Tibial nerve (tissue), 4 donors: ENCODE measurements at regions not wholly inside any gene's neighbourhood (a gene's known extent, or its start where the extent isn't known, plus 50 kb on each side); places are given as distances from the start of the nearest gene placed in this dataset.

Experiments
- CTCF ChIP-seq, 5 experiments: fragments of 200-600 bp in 3 of 5; fragments of 450-650 bp in 2 of 5; sonication (generic) in 3 of 5; IDR thresholded peaks; one replicate each; pipeline ENCODE4 v1.5.1; 2016 to 2019; ENCODE audit warnings: antibody characterized with exemption in 5 of 5, mild to moderate bottlenecking in 3 of 5, moderate library complexity in 2 of 5
- EP300 ChIP-seq, 2 donors: sonication (generic); formaldehyde crosslinking; IDR thresholded peaks; one replicate each; pipeline ENCODE4 v1.6.1; 2017; ENCODE audit warnings: antibody characterized with exemption in 2 of 2, mild to moderate bottlenecking in 1 of 2
- POLR2A ChIP-seq, 2 donors: fragments of 450-650 bp; IDR thresholded peaks; one replicate each; pipeline ENCODE4 v1.6.1; 2017; ENCODE audit warnings: antibody characterized with exemption in 2 of 2, mild to moderate bottlenecking in 2 of 2, moderate library complexity in 2 of 2

DNA sequence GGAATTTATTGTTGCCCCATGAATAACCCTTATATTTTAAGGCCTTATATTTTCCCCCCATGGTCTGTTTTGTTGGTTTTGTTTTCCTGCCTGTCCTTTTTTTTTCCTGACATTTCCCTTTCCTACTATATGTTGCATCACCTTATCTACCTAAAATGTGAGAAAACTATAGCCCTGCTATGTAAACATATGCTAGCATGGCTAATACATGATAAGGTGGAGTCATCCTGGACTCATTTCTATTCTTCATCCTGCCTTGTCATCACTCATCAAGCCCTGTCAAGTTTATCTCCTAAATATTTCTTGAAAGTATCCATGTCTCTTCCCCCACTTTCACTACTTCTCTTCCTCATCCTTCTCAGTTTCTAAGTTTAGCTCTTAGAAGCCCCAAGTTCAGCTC is 2168.8 kb upstream of the RAG2 start:
- no peak for TF ChIP-seq CTCF (IDR thresholded peaks at IDR 0.05)
- TF ChIP-seq EP300 (IDR thresholded peaks at IDR 0.05), result no peak
- TF ChIP-seq POLR2A (IDR thresholded peaks at IDR 0.05), result no peak
